DOHH2 (cell line): ENCODE measurements at regions not wholly inside any gene's neighbourhood (a gene's known extent, or its start where the extent isn't known, plus 50 kb on each side); places are given as distances from the start of the nearest gene placed in this dataset.

Experiments used
- H3F3A ChIP-seq: fragments of 200-600 bp; sonication (generic), shearing (Covaris generic); 2 replicates; pipeline ENCODE4 v1.6.0; 2016; ENCODE audit warnings: antibody characterized with exemption, mild to moderate bottlenecking; ENCODE audit not compliant: control insufficient read depth, insufficient read depth
- H3K27ac ChIP-seq: fragments of 200-600 bp; sonication (generic); 2 replicates; pipeline ENCODE4 v1.5.1; 2014; ENCODE audit warnings: low read depth, mild to moderate bottlenecking, low read length, moderate library complexity
- H3K27me3 ChIP-seq: fragments of 200-600 bp; sonication (generic); 2 replicates; pipeline ENCODE4 v1.6.1; 2014; ENCODE audit warnings: mild to moderate bottlenecking, low read length, mixed read lengths; ENCODE audit not compliant: control insufficient read depth
- H3K36me3 ChIP-seq: fragments of 200-600 bp; sonication (generic); 2 replicates; pipeline ENCODE4 v1.6.1; 2014; ENCODE audit warnings: mild to moderate bottlenecking, low read length, moderate library complexity, mixed read lengths; ENCODE audit not compliant: control insufficient read depth
- H3K4me1 ChIP-seq: fragments of 200-600 bp; sonication (generic); 2 replicates; pipeline ENCODE4 v1.6.1; 2014; ENCODE audit warnings: mild to moderate bottlenecking, low read length, mixed read lengths; ENCODE audit not compliant: control insufficient read depth
- H3K4me2 ChIP-seq: fragments of 200-600 bp; sonication (generic); 2 replicates; pipeline ENCODE4 v1.6.0; 2014; ENCODE audit warnings: mild to moderate bottlenecking, low read length, moderate library complexity
- H3K4me3 ChIP-seq: fragments of 200-600 bp; sonication (generic); 2 replicates; pipeline ENCODE4 v1.5.1; 2014; ENCODE audit warnings: mild to moderate bottlenecking, low read length, mixed read lengths
- H3K79me2 ChIP-seq: fragments of 200-600 bp; sonication (generic); 2 replicates; pipeline ENCODE4 v1.6.1; 2014; ENCODE audit warnings: mild to moderate bottlenecking, low read length, mixed read lengths; ENCODE audit not compliant: control insufficient read depth
- H3K9me2 ChIP-seq: fragments of 200-600 bp; sonication (generic); replicated peaks from 2 replicates; pipeline ENCODE4 v1.6.1; 2014; ENCODE audit warnings: mild to moderate bottlenecking, low read length, mixed read lengths; ENCODE audit not compliant: control insufficient read depth
- H3K9me3 ChIP-seq: fragments of 200-600 bp; sonication (generic); 2 replicates; pipeline ENCODE4 v1.6.1; 2014; ENCODE audit warnings: antibody characterized with exemption, low read length, mixed read lengths; ENCODE audit not compliant: control insufficient read depth, insufficient read depth
- H4K20me1 ChIP-seq: fragments of 200-600 bp; sonication (generic); 2 replicates; pipeline ENCODE4 v1.6.0; 2014; ENCODE audit warnings: low read depth, mild to moderate bottlenecking, antibody characterized with exemption, low read length, moderate library complexity; ENCODE audit not compliant: control insufficient read depth, insufficient read depth
- EZH2phosphoT487 ChIP-seq: fragments of 200-600 bp; sonication (generic); IDR thresholded peaks from 2 replicates; pipeline ENCODE4 v1.6.1; 2017; ENCODE audit warnings: borderline replicate concordance, mild to moderate bottlenecking, antibody characterized with exemption, low read length, moderate library complexity, mixed read lengths
- TF ChIP-seq, protein P1 (sequence below): fragments of 200-600 bp; sonication (generic); IDR thresholded peaks from one replicate; pipeline ENCODE4 v1.5.1; 2014; ENCODE audit warnings: antibody characterized with exemption, mild to moderate bottlenecking, low read depth, low read length; ENCODE audit not compliant: poor library complexity, severe bottlenecking

GRCh38 chr7:152911922-152912321, 152.4 kb downstream of the ACTR3B start:
- Histone ChIP-seq H4K20me1 (no peaks in the 10 kb centered on the region), H3K9me3 (peaks cover 4% of the 10 kb centered on the region; the same call in 1 of the 2 replicates), H3K4me3 (no peak overlapping the region), H3K27ac (no peak overlapping the region), H3K9me2 (no peaks in the 10 kb centered on the region), H3K27me3 (no peaks in the 10 kb centered on the region), H3F3A (no peaks in the 10 kb centered on the region), H3K4me2 (no peak overlapping the region), H3K36me3 (no peaks in the 10 kb centered on the region), H3K79me2 (no peaks in the 10 kb centered on the region), H3K4me1 (no peaks in the 10 kb centered on the region)
- TF ChIP-seq, protein P1, sequence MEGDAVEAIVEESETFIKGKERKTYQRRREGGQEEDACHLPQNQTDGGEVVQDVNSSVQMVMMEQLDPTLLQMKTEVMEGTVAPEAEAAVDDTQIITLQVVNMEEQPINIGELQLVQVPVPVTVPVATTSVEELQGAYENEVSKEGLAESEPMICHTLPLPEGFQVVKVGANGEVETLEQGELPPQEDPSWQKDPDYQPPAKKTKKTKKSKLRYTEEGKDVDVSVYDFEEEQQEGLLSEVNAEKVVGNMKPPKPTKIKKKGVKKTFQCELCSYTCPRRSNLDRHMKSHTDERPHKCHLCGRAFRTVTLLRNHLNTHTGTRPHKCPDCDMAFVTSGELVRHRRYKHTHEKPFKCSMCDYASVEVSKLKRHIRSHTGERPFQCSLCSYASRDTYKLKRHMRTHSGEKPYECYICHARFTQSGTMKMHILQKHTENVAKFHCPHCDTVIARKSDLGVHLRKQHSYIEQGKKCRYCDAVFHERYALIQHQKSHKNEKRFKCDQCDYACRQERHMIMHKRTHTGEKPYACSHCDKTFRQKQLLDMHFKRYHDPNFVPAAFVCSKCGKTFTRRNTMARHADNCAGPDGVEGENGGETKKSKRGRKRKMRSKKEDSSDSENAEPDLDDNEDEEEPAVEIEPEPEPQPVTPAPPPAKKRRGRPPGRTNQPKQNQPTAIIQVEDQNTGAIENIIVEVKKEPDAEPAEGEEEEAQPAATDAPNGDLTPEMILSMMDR, result no peak
- TF ChIP-seq EZH2phosphoT487, result no peak

DNA sequence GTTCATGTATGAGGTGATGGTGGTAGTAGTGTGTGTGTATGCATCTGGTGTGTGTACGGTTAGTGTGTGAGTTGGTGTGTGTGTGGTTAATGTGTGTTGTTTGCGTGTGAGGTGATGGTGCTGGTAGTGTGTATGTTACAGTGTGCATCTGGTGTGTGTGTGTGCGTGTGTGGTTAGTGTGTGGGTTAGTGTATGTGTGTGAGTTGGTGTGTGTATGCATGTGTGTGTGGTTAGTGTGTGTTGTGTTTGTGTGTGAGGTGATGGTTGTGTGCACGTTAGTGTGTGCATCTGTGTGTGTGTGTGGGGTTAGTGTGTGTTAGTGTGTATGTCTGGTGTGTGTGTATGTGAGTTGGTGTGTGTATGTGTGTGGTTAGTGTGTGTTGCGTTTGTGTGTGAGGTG, 153.0 kb downstream of the ACTR3B start:
- Histone ChIP-seq H3K9me3 (peaks cover 4% of the 10 kb centered on the region; the same call in 1 of the 2 replicates), H3K9me2 (no peaks in the 10 kb centered on the region), H3F3A (no peaks in the 10 kb centered on the region), H4K20me1 (no peaks in the 10 kb centered on the region), H3K4me1 (no peaks in the 10 kb centered on the region), H3K36me3 (no peaks in the 10 kb centered on the region), H3K4me2 (no peak overlapping the region), H3K79me2 (no peaks in the 10 kb centered on the region), H3K27me3 (no peaks in the 10 kb centered on the region), H3K4me3 (no peak overlapping the region), H3K27ac (no peak overlapping the region)
- TF ChIP-seq, protein P1, result no peak
- TF ChIP-seq EZH2phosphoT487, result no peak

DNA sequence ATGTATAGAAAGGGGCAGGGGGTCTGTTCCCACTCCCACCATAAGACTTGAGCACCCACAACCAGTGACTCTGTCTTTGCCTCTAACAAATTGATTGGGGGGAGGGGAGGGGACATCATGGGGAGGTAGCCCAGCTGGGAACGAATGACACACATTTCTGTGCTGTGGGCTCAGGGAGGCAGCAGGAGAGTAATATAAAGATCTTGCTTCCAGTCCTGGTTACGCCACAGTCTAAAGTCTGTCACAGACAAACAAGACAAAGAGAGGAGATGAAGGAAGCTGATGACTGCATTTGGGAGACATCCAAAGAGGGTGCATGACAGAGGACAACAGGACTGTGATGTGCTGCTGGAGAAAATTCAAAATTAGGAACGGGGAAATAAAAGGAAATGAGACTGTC, 153.9 kb downstream of the ACTR3B start:
- Histone ChIP-seq H3F3A (no peaks in the 10 kb centered on the region), H3K9me2 (no peaks in the 10 kb centered on the region), H3K9me3 (peaks cover 4% of the 10 kb centered on the region; the same call in 1 of the 2 replicates), H3K4me3 (no peak overlapping the region), H3K79me2 (no peaks in the 10 kb centered on the region), H4K20me1 (no peaks in the 10 kb centered on the region), H3K4me2 (no peak overlapping the region), H3K27me3 (no peaks in the 10 kb centered on the region), H3K4me1 (no peaks in the 10 kb centered on the region), H3K27ac (no peak overlapping the region), H3K36me3 (no peaks in the 10 kb centered on the region)
- TF ChIP-seq, protein P1, result no peak
- TF ChIP-seq EZH2phosphoT487, result no peak
